ENCODE measurements at regions not wholly inside any gene's neighbourhood (a gene's known extent, or its start where the extent isn't known, plus 50 kb on each side); places are given as distances from the start of the nearest gene placed in this dataset.

GRCh38 chr2:166609183-166609959 is 115.3 kb upstream of the SCN7A start:
- no peak for TF ChIP-seq POLR2A (IDR thresholded peaks at IDR 0.05; ENCODE audit: low read length)
- no peak for TF ChIP-seq GATA1 (IDR thresholded peaks at IDR 0.05; ENCODE audit: low read depth, low read length)
